Activated CD8-positive, alpha-beta memory T cell treated with anti-CD3 and anti-CD28 coated beads, Interleukin-2, amount 10 ng/mL, durations not matched to agents 7 days and 5 days (primary cell): ENCODE measurements at regions not wholly inside any gene's neighbourhood (a gene's known extent, or its start where the extent isn't known, plus 50 kb on each side); places are given as distances from the start of the nearest gene placed in this dataset.
"Not testable (repeated sequence)": the region's sequence is repeated elsewhere in the genome, so short reads cannot be mapped to it uniquely, and the experiment has no call there.

Experiments used
- ATAC-seq: fragments of 150-1000 bp; cut with Tn5 transposase; one replicate; pipeline ENCODE4 v1.10.0; 2021; ENCODE audit warnings: moderate library complexity
- CTCF ChIA-PET: fragments of 350-600 bp; sonication (Branson Sonifier 250); formaldehyde crosslinking; loops from one replicate; lab custom pipeline; 2021; ENCODE audit warnings: antibody characterized with exemption; lab: Charles Lee
- DNase-seq: peaks from one replicate; pipeline ENCODE4 v3.0.0-alpha.2; 2020
- H3K27ac Mint-ChIP-seq: one replicate; pipeline ENCODE4 v1.8.0; 2021; ENCODE audit warnings: mild to moderate bottlenecking, mixed read lengths
- H3K27me3 Mint-ChIP-seq: one replicate; pipeline ENCODE4 v1.8.0; 2021; ENCODE audit warnings: mixed read lengths
- H3K36me3 Mint-ChIP-seq: one replicate; pipeline ENCODE4 v1.8.0; 2021; ENCODE audit warnings: mild to moderate bottlenecking, mixed read lengths
- H3K4me1 Mint-ChIP-seq: one replicate; pipeline ENCODE4 v1.8.0; 2021; ENCODE audit warnings: mixed read lengths
- H3K4me3 Mint-ChIP-seq: one replicate; pipeline ENCODE4 v1.8.0; 2021; ENCODE audit warnings: mild to moderate bottlenecking, moderate library complexity, mixed read lengths
- H3K9me3 Mint-ChIP-seq: one replicate; pipeline ENCODE4 v1.8.0; 2022; ENCODE audit warnings: low read depth, mixed read lengths

DNA sequence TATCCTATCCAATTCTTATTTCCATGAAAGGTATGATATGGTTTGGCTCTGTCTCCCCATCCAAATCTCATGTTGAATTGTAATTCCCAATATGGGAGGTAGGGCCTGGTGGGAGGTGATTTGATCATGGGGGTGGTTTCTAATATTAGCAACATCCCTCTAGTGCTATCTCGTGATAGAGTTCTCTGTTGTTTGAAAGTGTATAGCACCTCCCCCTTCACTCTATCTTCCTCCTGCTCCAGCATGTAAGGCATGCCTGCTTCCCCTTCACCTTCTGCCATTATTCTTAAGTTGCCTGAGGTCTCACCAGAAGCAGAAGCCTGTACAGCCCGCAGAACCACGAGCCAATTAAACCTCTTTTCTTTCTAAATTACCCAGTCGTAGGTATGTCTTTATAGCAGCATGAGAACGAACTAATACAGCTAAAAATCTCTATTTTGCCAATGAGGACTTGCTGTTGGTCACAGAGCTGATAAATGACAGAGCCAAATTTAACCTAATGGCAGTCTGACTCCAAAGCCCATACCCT, 247.2 kb downstream of the HNRNPD start:
- H3K27me3 Mint-ChIP-seq = no peaks in the 10 kb centered on the region
- CTCF ChIA-PET = no interaction called here
- H3K4me1 Mint-ChIP-seq = no peaks in the 10 kb centered on the region
- no peak overlapping the region for H3K27ac Mint-ChIP-seq
- H3K9me3 Mint-ChIP-seq = no peaks in the 10 kb centered on the region
- no peak overlapping the region for H3K4me3 Mint-ChIP-seq
- no peak for ATAC-seq
- DNase-seq = no peak
- no peaks in the 10 kb centered on the region for H3K36me3 Mint-ChIP-seq

- H3K9me3 Mint-ChIP-seq = no peaks in the 10 kb centered on the region
- H3K4me3 Mint-ChIP-seq = no peak overlapping the region
- H3K27ac Mint-ChIP-seq = no peak overlapping the region
- no peak for DNase-seq
- no peaks in the 10 kb centered on the region for H3K36me3 Mint-ChIP-seq
- ATAC-seq = no peak
- H3K27me3 Mint-ChIP-seq = no peaks in the 10 kb centered on the region
- CTCF ChIA-PET = no interaction called here
- no peaks in the 10 kb centered on the region for H3K4me1 Mint-ChIP-seq
Observed at GRCh38 chr4:82125787-82126297, 247.9 kb downstream of the HNRNPD start.

GRCh38 chr4:82124932-82125786, 248.6 kb downstream of the HNRNPD start:
- H3K4me1 Mint-ChIP-seq = no peaks in the 10 kb centered on the region
- no peak for ATAC-seq
- CTCF ChIA-PET = interaction anchor here (0.8 kb wide), 1 partner anchor 18 kb away, joined by 3 read pairs; no protein-coding TSS in a partner anchor
- no peak overlapping the region for H3K4me3 Mint-ChIP-seq
- no peak overlapping the region for H3K27ac Mint-ChIP-seq
- H3K27me3 Mint-ChIP-seq = no peaks in the 10 kb centered on the region
- no peaks in the 10 kb centered on the region for H3K9me3 Mint-ChIP-seq
- no peaks in the 10 kb centered on the region for H3K36me3 Mint-ChIP-seq
- no peak for DNase-seq

GRCh38 chr4:82124365-82124764, 249.4 kb downstream of the HNRNPD start:
- CTCF ChIA-PET = interaction anchor here (0.8 kb wide), 1 partner anchor 18 kb away, joined by 3 read pairs; no protein-coding TSS in a partner anchor
- ATAC-seq = no peak
- Mint-ChIP-seq H3K4me3 (no peak overlapping the region), H3K9me3 (no peaks in the 10 kb centered on the region), H3K27me3 (no peaks in the 10 kb centered on the region), H3K36me3 (no peaks in the 10 kb centered on the region), H3K27ac (no peak overlapping the region), H3K4me1 (no peaks in the 10 kb centered on the region)
- DNase-seq = no peak

DNA sequence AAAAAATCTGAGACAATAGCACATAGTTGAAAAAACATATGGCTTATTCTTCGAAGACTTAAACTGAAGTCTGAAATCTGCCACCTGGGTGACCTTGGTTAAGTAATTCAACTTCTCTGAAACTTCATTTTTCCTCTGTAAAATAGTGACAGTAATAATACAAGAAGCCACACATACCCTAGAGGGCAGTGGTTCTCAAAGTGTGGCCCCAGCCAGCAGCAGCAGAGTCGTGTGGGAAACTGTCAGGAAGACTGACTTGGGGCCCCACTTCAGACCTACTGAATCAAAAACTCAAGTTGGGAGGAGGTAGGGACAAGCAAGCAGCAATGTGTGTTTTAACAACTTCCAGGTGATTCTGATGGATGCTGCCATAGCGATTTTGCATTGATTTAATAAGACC, 249.9 kb downstream of the HNRNPD start:
- no peak for ATAC-seq
- H3K36me3 Mint-ChIP-seq = no peaks in the 10 kb centered on the region
- no peaks in the 10 kb centered on the region for H3K4me1 Mint-ChIP-seq
- H3K27me3 Mint-ChIP-seq = no peaks in the 10 kb centered on the region
- no peaks in the 10 kb centered on the region for H3K9me3 Mint-ChIP-seq
- CTCF ChIA-PET = interaction anchor here (0.8 kb wide), 1 partner anchor 17 kb away, joined by 3 read pairs; no protein-coding TSS in a partner anchor
- H3K4me3 Mint-ChIP-seq = no peak overlapping the region
- DNase-seq = no peak
- H3K27ac Mint-ChIP-seq = no peak overlapping the region

GRCh38 chr4:82115183-82115582, 258.6 kb downstream of the HNRNPD start:
- H3K36me3 Mint-ChIP-seq, CTCF ChIA-PET, H3K27ac Mint-ChIP-seq, H3K4me1 Mint-ChIP-seq, H3K4me3 Mint-ChIP-seq, H3K27me3 Mint-ChIP-seq, H3K9me3 Mint-ChIP-seq, ATAC-seq, DNase-seq: not testable (repeated sequence)

DNA sequence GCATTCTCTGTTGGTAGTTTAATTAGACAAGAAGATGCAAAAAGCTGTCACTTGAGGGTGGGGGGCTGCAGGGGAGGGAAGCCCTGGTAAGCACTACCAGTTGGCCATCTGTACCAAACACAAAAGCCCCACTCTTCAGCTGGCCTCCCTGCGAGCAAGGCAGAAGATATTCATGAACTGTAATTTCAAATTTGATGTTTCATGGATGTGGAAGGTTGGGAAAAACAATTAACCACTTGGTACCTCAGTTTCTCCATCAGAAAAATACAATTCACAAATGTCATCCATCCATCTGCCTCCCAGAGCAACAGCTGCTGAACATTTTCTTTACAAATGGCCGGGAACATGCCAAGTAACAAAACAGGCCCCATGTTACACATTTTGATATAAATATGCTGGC, 265.3 kb downstream of the HNRNPD start:
- Mint-ChIP-seq H3K36me3 (no peaks in the 10 kb centered on the region), H3K4me1 (no peaks in the 10 kb centered on the region), H3K4me3 (no peak overlapping the region), H3K27ac (no peak overlapping the region), H3K9me3 (no peaks in the 10 kb centered on the region), H3K27me3 (no peaks in the 10 kb centered on the region)
- CTCF ChIA-PET = no interaction called here
- DNase-seq = no peak
- no peak for ATAC-seq

DNA sequence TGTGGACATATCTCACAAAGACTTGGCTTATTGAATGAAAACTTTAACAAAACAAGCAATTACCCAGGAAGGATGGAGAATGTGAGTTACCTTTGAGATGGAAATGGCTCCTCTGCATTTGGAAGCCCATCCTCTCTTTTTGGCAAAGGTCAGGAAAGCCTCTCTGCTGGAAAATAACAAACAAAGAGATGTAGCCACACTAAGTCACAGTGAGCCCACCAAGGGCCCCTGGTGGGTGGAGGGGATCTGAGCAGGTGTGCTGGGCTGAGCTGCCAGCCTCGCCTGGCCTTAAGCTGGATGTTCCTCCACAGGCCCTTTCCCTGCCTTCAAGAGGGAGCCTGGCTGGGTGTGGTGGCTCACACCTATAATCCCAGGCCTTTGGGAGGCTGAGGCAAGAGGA, 269.2 kb downstream of the HNRNPD start:
- Mint-ChIP-seq H3K9me3 (no peaks in the 10 kb centered on the region), H3K36me3 (no peaks in the 10 kb centered on the region), H3K27me3 (no peaks in the 10 kb centered on the region), H3K4me3 (no peak overlapping the region), H3K27ac (no peak overlapping the region), H3K4me1 (no peaks in the 10 kb centered on the region)
- CTCF ChIA-PET = no interaction called here
- DNase-seq (no peak), ATAC-seq (no peak)

DNA sequence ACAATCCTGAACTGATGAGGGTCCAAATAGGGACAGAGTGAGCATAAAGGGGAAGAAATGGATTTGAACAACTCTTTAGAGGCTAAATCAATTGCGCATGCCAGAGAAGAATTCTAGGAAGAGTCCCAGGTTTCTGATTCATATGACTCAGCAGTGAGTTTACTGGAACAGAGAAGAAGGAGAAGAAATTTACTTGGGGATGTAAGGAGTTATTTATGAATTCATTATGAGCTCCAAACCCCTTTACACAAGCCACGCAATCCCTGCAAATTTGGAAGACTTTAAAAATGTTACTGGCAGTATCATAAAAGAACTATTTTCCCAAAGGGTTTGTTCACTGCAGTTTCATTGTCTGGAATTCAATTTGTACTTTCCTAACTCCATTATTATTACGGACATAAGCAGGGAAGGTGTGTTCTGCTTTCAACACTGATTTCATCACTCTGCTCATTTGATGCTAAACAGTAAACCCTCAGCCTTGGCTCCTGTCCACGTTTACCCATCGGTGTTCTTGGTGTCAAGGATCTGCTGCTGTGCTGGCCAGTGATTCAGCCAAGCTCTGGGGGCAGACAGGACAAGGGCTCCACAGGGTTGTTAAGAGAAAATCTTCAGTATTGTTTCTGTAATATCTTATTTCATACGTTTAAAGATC, 273.7 kb downstream of the HNRNPD start:
- no peak for ATAC-seq
- no peak for DNase-seq
- Mint-ChIP-seq H3K27ac (no peak overlapping the region), H3K27me3 (no peaks in the 10 kb centered on the region), H3K4me3 (no peak overlapping the region), H3K4me1 (no peaks in the 10 kb centered on the region), H3K9me3 (no peaks in the 10 kb centered on the region), H3K36me3 (no peaks in the 10 kb centered on the region)
- CTCF ChIA-PET = interaction anchor here (1.0 kb wide), 1 partner anchor 101 kb away, joined by 4 read pairs; no protein-coding TSS in a partner anchor

DNA sequence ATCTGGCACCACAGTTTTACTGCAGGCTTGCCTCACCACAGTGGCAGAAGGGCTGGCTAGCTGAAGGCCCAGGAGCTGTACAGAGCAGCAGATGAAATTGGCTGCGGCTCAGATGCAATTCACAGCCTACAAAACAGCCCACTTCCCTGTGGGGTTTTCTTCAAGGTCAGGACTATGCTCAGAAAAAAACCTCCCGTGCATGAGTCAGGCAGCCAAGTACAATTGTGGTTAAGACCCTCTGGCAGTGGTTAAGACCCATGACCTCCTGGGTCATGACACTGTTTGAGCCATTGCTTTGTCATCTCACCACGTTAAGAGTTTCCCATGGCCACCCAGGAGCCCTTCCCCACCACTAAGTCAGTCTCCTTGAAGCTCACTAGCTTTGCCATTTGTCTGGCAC, 276.3 kb downstream of the HNRNPD start:
- H3K36me3 Mint-ChIP-seq = no peaks in the 10 kb centered on the region
- H3K27me3 Mint-ChIP-seq = no peaks in the 10 kb centered on the region
- ATAC-seq = no peak
- H3K4me1 Mint-ChIP-seq = no peaks in the 10 kb centered on the region
- H3K4me3 Mint-ChIP-seq = no peak overlapping the region
- CTCF ChIA-PET = no interaction called here
- DNase-seq = no peak
- H3K9me3 Mint-ChIP-seq = no peaks in the 10 kb centered on the region
- H3K27ac Mint-ChIP-seq = no peak overlapping the region

GRCh38 chr4:82090717-82091116, 283.1 kb downstream of the HNRNPD start:
- Mint-ChIP-seq H3K36me3 (no peaks in the 10 kb centered on the region), H3K9me3 (no peaks in the 10 kb centered on the region), H3K27ac (no peak overlapping the region), H3K27me3 (no peaks in the 10 kb centered on the region), H3K4me3 (no peak overlapping the region), H3K4me1 (no peaks in the 10 kb centered on the region)
- CTCF ChIA-PET = interaction anchor here (0.7 kb wide), 1 partner anchor 111 kb away, joined by 3 read pairs; no protein-coding TSS in a partner anchor
- DNase-seq (no peak), ATAC-seq (no peak)

- H3K27me3 Mint-ChIP-seq = no peaks in the 10 kb centered on the region
- ATAC-seq (no peak), DNase-seq (no peak)
- no peaks in the 10 kb centered on the region for H3K4me1 Mint-ChIP-seq
- no peaks in the 10 kb centered on the region for H3K9me3 Mint-ChIP-seq
- H3K36me3 Mint-ChIP-seq = no peaks in the 10 kb centered on the region
- no peak overlapping the region for H3K27ac Mint-ChIP-seq
- H3K4me3 Mint-ChIP-seq = no peak overlapping the region
- CTCF ChIA-PET = no interaction called here
Observed at GRCh38 chr4:82084747-82085146, 289.0 kb downstream of the HNRNPD start.

DNA sequence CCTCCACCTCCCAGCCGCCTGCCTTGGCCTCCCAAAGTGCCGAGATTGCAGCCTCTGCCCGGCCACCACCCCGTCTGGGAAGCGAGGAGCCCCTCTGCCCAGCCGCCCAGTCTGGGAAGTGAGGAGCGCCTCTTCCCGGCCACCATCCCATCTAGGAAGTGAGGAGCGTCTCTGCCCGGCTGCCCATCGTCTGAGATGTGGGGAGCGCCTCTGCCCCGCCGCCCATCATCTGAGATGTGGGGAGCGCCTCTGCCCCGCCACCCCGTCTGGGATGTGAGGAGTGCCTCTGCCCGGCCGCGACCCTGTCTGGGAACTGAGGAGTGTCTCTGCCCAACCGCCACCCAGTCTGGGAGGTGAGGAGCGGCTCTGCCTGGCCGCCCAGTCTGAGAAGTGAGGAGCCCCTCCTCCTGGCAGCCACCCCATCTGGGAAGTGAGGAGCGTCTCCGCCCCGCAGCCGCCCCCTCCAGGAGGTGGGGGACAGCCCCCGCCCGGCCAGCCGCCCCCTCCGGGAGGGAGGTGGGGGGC, 296.3 kb downstream of the HNRNPD start:
- DNase-seq, H3K4me1 Mint-ChIP-seq, ATAC-seq, H3K36me3 Mint-ChIP-seq, H3K4me3 Mint-ChIP-seq, CTCF ChIA-PET, H3K27me3 Mint-ChIP-seq, H3K27ac Mint-ChIP-seq, H3K9me3 Mint-ChIP-seq: not testable (repeated sequence)
